ENCODE measurements at regions not wholly inside any gene's neighbourhood (a gene's known extent, or its start where the extent isn't known, plus 50 kb on each side); places are given as distances from the start of the nearest gene placed in this dataset.

DNA sequence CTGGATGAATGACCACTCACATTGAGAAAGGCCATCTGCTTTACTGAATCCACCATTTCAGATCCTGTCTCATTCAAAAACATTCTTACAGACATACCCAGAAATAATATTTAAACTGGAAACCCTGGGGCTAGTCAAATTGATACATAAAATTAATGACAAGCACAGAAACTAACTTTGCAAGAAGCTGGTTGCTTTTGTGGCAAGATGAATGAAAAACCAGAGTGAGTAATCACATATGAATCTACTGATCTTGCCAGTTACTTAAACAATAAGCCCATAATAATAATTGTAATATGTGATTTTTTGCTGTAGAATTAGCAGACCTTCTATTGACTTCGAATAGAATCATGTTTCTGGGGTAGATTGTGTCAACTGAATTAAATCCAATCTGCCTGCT is 235.1 kb downstream of the PPARGC1A start:
- no peak for DNase-seq

- no peak for DNase-seq
Measured at GRCh38 chr4:23648854-23649596, 240.8 kb downstream of the PPARGC1A start.

- no peak for DNase-seq
Measured at GRCh38 chr4:23635468-23635867, 254.4 kb downstream of the PPARGC1A start.

DNA sequence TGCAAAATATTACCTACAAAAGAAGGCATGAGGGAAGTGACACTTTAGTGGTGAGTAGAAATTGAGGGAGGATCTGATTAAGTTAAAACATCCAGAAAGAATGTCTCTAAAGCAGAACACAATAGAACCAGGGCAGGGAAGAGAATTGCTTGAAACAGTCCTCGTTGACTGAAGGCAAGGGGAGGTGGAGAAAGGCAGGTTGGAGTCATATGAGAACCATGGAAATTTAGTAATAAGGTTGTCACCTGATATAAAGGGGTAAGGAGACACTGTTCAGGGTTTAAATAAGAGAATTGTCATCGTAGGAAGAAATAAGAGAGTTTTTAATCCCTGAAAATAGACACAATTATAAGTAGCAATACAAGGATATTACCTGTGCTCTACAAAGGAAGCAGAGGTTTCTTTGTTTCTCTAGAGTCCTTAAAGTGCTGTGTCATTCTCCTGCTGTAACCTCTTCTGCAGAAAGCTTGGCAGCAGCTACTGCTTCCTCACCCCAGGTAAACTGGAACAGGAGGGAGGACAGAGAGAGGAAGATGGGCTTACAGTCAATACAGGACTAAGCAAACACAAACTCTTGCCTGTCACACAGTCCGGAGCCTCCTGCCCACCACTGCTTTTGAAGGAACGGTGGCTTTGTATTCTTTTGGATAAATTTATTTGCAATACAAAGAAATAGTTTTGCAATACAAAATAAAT is 258.4 kb downstream of the PPARGC1A start:
- DNase-seq: no peak

DNA sequence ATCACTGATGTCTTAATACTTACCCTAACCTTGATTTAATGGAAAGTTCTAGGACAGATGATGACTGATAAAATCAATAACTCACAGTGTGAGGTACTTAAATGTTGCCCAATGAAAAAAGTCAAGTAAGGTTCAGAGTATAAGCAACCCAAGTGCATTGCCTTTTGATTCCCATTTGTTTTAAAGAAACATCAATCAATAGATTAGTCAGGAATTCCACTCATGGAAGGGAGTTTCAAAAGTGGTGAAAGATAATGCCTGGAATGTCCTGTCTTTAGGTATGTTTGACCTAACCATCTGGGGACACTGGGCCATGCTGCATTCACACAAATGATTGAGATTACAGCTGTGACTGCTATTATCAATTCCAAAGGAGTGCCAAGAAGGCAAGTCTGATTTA is 259.7 kb downstream of the PPARGC1A start:
- DNase-seq: no peak

DNA sequence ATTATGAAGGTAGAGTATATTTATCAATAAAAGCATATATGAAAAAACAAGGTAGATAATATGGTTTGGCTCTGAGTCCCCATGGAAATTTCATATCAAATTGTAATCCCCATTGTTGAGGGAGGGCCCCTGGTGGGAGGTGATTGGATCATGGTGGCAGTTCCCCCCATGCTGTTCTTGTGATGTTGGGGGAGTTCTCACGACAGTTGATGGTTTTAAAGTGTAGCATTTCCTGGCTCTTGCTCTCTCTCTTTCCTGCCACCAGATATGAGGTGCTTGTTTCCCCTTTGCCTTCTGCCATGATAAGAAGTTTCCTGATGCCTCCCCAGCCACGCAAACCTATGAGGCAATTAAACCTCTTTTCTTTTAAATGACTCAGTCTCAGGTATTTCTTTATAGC is 260.4 kb downstream of the PPARGC1A start:
- no peak for DNase-seq

DNA sequence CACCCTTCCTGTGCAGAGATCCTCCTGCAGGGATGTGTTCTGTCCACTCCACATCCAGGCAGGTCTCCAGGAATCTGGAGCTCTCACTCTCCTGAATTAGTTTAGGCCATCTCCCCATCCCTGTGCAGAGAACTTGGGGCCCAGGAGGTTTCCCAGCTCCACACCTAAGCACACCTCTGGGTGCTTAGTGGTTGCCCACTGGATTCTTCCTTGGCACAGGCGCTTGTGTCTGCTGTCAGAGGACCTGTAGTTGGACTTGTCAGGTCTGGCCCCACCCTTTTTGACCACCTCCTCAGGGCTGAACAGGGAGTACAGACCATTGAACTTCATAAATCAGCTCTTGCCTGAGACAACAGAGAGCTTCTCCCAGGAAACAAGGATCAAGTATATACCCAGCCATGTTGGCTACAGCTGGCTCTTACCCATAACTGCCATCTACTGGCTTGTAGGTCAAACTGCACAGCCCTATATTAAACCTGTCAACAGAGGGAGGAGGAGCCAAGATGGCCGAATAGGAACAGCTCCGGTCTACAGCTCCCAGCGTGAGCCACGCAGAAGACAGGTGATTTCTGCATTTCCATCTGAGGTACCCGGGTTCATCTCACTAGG is 275.5 kb downstream of the PPARGC1A start:
- no peak for DNase-seq

- no peak for DNase-seq
Measured at GRCh38 chr4:23613782-23614181, 276.1 kb downstream of the PPARGC1A start.

DNA sequence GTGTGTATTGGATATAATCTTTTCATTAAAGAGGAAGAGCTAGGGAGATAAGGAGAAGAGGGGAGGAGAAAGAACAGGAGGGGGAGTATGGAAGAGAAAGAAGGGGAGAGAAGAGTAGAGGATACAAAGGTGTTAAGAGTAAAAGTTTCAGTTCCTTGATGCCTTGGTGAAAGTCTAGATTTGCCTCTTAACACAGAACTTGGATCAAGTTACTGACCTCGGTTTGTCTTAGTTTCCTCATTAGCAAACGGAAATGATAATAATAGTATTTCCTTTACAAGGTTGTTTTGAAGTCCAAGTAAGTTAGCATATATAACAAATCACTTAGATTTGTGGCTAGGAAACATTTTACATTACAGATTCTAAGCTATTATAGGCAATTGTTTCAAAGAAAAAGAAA is 287.1 kb downstream of the PPARGC1A start:
- no peak for DNase-seq

- DNase-seq: no peak
Measured at GRCh38 chr4:23594125-23594524, 295.7 kb downstream of the PPARGC1A start.

GRCh38 chr4:23590431-23590830 is 299.4 kb downstream of the PPARGC1A start:
- no peak for DNase-seq

DNA sequence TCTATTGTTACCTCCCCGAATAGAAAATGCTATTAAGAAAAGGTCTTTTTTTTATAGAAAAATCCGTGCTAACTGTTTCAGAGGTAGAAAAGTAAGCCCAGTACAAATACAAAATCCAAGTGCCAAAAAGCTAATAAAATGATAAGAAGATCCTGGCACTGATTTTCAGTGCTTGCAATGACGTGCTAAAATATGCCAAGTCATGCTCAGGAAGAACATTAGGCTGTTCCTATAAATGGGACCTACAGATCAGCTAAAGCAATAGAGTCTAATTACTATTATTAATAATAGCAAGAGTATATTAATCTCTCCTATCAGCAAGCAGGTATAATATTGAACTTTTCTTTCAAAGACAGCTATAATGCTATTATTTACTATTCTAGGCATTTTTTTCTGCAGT is 305.8 kb downstream of the PPARGC1A start:
- no peak for DNase-seq

GRCh38 chr4:23582671-23583070 is 307.2 kb downstream of the PPARGC1A start:
- no peak for DNase-seq

- DNase-seq: no peak
Measured at GRCh38 chr4:23579166-23579565, 310.7 kb downstream of the PPARGC1A start.

DNA sequence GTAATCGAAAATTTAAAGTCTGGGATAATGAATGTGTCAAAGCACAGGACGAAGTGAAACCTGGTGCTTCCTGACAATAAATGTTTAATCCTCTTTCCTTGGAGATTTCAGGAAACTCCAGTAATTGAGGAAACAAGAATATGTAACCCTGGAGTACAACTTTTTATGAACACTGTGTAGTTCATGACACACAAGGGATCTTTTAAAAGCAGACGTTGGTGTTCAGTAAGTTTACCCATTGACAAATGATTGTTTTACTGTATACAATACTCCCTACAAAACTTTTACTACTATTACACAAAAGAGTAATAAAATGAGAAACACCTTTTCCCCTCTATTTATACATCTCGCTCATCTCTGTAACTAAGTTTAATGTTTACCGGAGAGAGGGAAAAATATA is 312.4 kb downstream of the PPARGC1A start:
- no peak for DNase-seq

DNA sequence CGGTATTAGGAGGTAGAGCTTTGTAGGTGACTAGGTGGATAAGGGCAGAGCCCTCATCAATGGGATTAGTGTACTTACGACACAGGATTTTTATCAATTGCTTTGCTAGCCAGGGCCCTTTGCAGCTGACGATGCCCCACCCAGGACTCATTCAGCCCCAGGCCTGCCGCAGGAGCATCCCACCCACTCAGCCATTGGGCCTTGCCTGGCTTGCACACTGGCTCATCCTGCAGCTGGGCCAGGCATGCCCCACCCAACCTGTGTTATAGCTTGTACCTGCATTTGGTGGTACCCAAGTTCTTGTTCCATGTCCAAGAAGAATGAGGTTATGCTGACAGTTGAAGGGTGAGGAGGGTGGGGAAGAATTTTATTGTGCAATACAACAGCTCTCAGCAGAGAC is 317.5 kb downstream of the PPARGC1A start:
- DNase-seq: no peak

DNA sequence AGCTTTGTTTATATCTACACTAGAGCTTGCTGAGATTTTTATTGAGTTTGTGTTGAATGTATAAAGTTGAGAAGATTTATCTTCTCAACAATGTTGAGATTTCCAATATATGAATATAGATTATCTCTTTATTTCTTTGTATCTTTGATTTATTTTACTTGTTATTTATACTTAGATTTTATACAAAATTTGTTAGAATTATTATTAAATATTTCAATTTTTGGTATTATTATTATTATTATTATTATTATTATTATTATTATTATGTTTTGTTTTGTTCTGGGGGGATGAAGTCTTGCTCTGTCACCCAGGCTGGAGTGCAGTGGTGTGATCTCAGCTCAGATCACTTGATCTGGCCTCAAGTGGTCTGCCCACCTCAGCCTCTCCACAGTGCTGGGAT is 322.5 kb downstream of the PPARGC1A start:
- DNase-seq: no peak

GRCh38 chr4:23560748-23561147 is 329.1 kb downstream of the PPARGC1A start:
- DNase-seq: no peak

DNA sequence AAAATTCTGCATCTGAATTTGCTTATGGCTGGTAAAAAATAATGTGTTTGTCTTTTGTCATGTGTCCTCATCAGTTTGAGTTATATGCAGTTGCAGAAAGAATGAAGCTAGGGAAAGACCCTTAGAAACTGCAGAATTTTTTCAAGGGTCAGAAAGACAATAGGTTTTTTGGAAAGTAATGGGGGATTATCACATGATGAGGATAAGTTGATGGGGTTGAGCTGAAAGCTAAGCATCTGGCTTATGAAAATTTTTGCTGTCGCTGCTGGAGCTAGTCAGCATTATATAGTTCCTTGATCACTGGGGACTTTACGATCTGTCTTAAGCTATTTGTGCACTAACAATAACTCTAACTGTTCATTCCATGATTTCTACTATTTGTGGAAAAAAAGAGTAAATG is 331.7 kb downstream of the PPARGC1A start:
- DNase-seq: no peak

- no peak for DNase-seq
Measured at GRCh38 chr4:23547601-23548000, 342.2 kb downstream of the PPARGC1A start.

GRCh38 chr4:23547096-23547495 is 342.8 kb downstream of the PPARGC1A start:
- no peak for DNase-seq

DNA sequence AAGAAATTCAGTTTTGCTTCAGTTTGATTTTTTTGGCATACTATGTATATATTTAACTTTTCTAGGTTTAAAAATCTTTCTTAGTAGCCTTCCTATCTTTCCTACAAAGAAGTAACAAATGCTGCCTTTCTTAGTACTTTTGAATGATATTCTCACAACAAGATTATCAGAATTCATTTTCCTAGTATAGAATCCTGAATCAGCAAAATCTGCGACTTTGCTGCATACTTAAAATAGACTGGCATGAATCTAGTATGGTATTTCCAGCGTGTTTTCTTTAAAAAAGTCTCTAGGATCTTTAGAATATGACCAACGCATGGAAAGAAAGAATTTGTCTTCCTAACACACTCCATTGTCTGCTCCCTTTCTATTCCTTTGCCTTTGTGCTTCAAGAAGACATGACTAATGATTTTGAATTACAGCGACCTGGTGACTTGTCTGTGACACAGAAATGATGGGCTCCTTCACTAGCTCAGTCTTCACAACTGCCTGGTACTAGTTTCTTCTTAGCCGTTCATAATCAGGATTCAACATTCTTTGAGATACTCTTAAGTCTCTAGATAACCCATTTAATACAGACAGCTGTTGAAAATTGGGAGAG is 349.8 kb downstream of the PPARGC1A start:
- no peak for DNase-seq

GRCh38 chr4:23533859-23534258 is 356.0 kb downstream of the PPARGC1A start:
- DNase-seq: no peak

- DNase-seq: no peak
Measured at GRCh38 chr4:23516716-23517115, 373.1 kb downstream of the PPARGC1A start.

Measured in CD4-positive, alpha-beta T cell treated with Interleukin-15 for 1 hour (primary cell).